GM19239 (cell line): ENCODE measurements at regions not wholly inside any gene's neighbourhood (a gene's known extent, or its start where the extent isn't known, plus 50 kb on each side); places are given as distances from the start of the nearest gene placed in this dataset.

Experiments
- DNase-seq: peaks from one replicate; pipeline ENCODE4 v3.0.0; 2011; ENCODE audit warnings: low spot score; ENCODE audit not compliant: insufficient read length
- FAIRE-seq: peaks from 2 replicates; lab custom pipeline; 2011; peaks lifted over from hg19 to GRCh38; lab: Jason Lieb, UNC

DNA sequence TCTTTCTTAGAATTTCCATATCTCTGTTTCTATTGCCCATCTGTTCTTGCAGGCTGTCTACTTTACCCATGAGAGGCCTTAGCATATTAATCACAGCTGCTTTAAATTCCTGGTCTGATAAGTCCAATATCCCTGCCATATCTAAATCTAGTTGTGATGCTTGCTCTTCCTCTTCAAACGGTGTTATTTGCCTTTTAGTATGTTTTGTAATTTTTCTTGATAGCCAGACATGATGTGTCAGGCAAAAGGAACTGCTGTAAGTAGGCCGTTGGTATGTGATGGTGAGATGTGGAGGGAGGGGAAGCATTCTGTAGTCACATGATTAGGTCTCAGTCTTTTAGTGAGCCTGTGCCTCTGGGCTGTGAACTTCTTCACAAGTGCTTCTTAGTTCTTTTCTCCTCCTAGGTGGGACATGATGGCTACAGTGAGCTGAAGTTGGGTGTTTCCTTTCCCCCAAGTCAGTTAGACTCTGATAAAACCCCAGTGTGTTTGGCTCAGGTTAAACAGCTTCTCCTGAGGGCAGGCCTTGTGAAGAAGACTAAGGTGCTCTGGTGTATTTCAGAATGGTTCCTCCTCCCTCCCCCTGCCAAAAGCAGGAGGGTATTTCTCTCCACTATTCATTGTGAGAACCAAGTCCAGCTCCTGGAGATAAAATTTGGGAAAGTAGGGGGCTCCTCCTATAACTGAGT is 195.9 kb upstream of the PARP11 start:
- FAIRE-seq (peak; percentile 14), DNase-seq (no peak)

DNA sequence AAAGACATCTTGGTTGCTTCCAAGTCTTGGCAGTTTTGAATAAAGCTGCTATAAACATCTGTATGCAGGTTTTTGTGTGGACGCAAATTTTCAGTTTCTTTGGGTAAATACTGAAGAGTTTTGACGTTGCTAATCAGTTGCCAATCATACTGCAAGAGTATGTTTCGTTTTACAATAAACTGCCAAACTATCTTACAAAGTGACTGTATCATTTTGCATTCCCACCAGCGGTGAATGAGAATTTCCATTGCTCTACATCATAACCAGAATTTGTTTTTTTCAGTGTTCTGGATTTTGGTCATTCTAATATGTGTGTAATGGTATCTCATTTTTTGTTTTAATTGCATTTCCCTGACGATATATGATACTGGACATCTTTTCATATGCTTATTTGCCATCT is 190.8 kb upstream of the PARP11 start:
- no peak for FAIRE-seq
- DNase-seq = no peak

DNA sequence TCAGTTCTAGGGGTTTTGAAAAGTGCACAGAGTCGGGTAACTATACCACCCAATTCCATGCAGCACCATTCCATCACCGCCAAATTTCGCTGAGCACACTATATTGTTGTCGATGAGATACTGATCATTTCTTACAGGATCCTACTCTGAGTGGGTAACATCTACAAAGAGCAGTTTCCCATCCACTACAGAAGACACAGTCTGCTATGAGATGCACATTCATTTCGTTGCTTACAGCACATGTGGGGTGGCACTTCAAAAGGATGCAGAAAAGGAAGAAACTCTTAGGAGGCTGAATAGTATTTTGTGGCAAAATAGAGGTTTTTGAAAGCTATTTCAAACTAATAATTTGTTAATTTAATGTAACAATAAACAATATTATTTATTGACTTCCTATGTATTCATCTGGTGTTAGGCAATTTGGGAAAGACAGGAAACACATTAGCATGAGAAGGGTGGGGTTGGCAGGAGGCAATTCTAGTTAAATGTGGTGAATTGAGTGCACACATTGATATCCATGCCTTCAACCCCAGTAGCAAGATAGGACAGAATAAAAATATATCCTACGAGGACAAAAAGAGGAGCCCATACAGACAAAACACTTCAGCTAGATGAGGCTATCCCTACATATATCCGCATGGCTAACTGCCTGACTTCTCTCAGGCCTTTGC is 186.8 kb upstream of the PARP11 start:
- DNase-seq = no peak
- no peak for FAIRE-seq

DNA sequence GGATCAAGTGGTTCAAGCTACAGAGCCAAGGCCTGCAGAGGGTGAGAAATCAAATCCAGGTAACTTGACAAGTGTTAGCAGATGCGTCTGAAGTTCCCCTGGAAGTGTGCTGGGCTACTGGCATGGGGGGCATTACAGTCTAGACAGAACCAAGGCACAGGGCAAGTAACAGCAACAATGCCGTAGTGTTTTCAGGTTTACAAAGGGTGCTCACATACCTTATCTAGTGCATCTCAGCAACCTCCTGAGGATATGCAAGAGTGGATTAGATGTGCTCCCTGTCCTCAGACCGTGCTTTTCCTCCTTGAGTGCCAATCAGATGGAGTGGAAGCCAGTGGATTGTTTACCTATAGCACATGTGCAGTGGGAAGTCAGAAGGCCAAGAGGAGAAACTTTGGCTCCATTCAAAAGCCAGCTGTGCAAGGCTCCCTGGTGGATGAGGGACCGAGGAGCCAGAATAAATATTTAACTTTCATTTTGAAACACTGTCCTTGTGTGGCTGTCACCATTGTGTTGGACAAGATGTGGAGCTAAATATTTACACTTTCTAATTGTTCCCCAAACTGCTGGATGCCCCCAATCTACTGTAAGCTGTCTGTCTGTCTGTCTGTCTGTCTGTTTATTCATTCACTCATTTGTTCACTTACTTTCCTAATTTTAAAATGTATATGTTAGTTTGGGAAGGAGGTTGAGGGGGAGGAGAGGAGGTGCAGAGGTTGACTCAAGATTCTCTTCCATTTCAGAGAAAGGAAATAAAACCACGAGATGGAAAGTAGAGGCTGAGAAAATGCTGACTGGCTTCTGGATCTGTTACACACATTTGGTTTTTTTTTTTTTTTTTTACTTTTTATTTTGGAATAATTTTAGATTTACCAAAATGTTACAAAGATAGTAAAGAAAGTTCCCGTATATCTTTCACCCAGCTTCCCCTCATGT is 184.0 kb upstream of the PARP11 start:
- DNase-seq (no peak), FAIRE-seq (no peak)

DNA sequence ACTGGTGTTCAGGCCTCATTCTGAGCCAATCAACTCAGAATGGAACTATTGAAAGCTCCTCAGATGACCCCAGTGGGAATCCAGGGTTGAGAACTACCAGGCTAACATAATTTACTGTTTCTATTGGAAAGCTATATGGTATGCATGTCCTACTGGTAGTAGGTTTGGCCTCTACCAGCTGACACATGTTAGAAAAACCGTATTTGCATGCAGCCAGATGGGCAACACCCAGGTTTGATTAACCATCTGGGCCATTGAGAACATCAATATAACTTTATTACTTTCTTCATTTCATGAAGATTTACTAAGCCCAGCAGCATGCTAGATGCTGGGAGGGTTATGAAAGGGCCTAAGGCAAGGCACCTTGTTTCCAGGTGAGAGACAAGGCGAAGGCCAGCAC is 181.4 kb upstream of the PARP11 start:
- DNase-seq (no peak), FAIRE-seq (no peak)

DNA sequence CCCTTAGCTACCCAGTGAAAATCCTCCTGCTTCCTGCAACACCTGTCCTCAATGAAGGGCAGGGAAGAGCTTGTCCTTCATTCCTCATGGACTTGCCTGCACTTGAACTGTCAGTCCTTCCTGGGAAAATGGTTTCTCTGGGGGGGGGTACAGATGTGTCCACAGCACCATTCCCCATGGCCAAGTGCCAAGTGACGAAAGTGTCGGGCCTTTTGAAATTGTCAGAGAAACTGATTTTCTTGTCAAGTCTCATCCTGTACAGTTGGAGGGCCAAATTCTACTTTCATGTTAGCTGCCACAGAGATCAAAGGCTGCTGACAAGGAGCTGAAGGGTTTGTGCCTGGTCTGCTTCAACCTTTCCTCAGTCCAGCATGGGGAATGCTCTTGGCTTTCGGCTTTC is 179.5 kb upstream of the PARP11 start:
- DNase-seq (no peak), FAIRE-seq (no peak)

DNA sequence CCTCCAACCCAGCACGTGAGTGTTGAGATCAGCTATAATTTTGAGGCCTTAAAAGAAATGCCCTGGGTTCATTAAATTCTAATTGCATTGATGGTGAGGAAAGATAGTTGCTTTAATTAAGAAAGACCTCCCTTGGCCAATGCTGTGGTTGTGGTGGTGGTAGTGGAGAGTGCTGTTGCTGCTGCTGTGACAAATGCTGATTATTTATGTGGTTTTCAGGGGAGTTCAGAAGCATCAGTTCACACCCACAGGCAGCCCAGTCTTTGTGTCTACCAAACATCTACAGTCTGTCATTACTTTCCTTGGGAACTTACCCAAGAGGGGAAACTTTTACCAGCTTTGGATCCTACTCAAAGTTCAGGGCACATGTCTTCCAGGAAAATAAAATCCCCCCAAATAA is 178.4 kb upstream of the PARP11 start:
- no peak for FAIRE-seq
- no peak for DNase-seq

DNA sequence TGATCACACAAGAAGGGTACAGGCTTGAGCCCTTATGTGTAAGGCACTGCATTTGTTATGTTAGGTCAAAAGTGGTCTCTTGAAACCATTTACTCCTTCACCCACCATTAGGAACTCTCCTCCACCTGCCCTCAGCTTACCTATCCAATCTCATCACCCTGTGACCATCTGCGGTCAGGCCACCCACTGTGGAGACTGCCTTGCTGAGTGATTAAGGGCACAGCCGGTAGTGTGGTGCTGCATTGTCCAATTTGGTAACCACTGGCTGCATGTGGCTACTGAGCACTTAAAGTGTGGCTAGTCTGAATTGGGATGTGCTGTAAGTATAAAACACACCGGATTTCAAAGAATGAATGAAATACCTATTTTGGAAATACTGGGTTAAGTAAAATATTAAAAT is 177.1 kb upstream of the PARP11 start:
- DNase-seq = no peak
- FAIRE-seq = no peak

DNA sequence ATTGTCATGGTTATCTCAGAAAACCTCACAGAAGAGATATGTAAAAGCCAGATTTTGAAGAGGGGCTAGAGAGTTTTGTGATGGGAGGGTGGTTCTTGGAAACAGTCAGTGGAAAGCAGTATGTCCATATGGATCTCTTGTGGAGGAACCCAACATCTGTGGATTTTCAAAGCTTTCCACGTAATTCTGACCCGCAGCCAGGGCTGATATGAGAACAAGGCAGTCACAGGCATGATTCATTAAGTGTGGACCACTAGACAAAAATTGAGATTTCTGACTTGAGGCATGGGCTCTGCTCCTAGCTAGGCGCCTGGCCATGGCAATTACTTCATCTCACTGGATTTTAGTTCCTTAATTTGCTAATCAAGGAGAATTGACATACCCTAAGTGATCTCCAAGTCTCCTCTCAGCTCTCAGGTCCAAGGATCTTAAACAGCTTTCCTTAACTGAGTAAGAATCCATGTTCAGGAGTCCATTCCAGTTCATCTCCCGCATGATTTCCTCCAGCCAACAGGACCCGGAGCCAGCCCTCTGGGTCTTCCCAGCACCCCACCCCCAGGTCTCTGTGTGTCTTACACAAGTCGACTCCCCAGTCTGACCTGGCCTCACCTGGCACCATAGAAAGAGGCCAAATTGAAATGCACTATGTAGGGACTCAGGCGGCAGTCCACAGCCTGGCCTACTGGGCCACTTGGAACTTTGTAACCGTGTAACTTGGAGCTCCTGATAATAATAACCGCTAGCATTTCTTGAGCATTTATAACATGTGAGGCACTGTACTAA is 176.3 kb upstream of the PARP11 start:
- FAIRE-seq = no peak
- DNase-seq = no peak

DNA sequence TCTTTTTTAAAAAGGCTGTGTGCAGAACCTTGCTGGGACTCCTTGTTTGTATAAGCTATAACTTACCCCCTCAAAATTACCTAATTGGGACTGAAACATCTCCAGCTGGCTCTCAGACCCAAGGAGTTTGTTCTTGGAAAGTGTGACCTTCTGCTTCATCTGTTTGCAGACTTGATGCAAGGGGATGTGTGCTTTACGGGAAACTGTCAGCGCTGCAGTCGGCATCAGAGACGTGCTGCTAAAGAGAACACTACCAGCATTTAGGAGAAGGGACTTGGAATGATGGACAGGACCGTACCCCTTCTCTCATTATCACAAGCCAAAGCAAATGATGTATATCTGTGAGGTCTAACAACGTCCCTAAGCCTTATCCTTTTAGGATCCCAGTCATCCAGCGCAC is 174.2 kb upstream of the PARP11 start:
- DNase-seq (no peak), FAIRE-seq (no peak)

DNA sequence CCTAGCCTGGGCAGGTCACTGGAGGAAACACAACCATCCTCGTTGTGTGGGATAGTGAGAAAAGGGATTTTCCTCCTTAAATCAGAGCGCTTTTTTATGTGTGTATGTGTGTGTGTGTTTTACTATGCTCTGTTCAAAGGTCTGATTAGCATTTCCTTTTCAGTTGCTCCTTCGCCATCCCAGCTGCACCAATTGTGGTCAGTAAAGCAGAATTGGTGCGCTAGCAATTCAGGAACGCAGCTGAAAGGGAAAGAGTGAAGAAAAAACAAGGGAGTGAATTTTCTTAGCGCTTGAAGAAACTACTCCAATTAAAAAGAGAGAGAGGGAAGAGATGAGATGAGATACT is 173.3 kb upstream of the PARP11 start:
- DNase-seq (no peak), FAIRE-seq (no peak)

DNA sequence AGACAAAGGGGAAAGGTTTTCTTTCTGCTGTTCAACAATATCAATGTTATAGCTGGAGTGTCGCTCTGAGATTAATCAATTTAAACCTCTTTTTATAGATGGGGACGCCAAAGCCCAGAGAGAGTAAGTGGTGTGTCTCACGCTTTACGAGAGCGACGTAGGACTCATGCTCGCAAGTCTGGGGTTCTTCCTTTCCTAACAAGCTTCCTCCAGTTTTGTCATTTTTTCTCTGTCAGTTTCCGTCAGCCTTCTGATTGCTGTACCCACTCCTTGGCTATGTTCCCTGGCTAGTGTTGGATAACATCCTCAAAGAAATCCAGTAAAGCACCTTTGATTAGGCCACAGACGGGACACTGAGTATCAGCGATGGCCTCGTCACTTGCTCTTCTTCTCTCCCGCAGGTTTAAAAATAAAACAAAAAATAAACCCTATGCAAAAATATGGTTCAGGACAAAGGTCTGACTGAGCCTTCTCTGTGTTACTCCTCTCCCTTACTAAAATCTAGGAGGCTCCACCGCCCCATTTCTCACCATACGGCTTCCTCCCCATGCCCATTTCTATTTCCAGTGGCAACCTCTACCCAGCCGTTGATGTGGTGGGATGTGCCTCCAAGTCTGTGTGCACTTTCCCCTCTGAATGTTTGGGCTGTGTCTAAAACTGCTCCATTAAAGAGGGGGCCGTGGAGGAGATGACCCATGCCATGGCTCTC is 172.7 kb upstream of the PARP11 start:
- no peak for DNase-seq
- FAIRE-seq = no peak

DNA sequence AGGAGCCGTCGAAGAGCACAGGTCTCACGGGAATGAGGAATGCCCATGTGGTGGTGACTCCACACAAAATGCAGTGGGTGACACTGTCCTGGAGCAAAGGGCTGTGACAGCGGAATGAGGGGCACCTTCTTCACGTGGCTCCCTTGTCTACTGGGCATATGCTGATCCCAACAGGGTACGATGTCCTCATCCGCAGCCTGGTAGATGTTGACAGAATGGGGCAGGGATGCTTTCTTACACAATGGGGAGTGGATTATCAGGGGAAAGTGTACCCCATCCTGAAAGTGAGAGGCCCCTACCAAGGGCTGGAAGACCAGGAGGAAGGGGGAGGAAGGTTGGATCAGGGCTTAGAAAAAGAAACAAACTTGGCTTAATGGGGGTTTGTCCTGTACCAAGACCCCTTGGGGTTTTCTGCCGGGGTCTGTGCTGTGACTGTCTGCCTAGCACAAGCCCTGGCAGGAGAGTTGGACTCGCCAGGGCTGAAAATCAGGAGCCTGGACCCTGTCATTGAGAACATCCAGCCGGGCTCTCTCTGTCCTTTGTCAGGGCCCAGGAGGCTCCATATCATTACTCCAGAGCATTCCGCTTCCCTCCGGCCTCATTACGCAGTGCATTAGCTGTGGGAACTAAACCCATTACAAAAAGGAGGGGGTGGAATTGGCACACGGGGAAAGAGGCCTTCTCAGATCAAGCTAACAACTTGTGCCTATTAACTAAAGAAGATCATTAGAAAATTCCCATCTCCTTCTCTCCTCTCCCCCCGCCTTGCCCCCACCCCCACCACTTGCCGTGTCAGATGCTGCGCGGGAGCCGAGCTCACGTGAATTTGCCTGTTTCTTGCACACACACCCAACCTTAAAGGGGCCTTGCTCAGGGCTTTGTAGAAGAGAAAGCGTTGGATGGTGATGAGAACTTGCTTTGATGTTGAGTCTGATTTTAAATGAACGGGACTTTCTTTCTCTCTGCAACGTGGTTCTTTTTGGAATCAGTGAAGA is 171.8 kb upstream of the PARP11 start:
- FAIRE-seq = no peak
- no peak for DNase-seq

DNA sequence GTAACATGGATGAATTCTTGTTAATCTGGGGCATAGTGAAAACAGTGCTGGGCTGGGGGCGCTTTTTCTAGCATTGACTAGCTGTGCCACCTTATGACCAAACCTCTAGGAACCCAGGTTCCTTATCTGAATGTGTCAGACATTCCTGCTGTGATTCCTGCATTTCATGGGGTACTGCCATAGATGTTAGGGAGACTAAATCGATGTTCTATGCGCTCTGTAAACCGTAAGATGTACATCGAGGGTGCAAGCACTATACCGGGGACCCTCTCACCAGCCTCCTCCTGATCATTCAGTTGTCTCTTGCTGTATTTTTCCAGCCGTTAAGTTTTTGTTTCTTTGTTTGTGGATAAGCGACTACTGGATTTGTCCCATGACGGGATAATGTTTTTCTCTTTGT is 170.9 kb upstream of the PARP11 start:
- FAIRE-seq = no peak
- no peak for DNase-seq

DNA sequence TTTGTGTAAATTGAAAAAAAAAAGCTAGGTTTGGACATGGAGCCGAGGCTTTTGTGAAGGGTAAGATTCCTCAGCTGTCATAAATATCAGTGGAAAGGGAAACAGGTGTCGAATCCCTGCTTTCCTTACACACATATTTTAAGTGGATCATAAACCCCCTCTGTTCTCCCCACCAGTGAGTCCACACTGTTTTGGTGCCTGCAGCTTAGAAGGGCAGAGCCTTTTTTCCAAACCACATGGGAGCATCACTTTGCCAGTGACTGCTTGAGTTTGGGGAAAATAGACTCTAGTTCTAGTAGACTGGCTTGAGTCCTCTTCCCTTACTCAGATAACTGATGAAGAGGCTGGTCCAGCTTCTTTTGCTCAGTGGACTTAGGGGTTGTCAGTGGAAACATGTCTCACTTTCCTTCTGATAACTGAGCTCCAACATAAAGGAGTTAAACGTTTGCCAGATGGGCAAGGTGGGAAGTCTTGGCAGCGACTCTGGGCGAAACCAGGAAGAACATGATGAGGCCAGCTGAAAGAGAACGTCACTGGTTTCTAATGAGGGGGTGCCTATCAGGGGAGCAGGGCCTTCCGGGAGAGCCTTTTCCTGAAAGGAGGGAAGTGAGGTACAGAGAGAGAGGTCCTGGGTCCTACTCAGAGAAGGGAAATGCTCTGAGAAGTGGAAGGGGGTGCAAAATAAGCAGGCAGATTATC is 168.1 kb upstream of the PARP11 start:
- FAIRE-seq = no peak
- DNase-seq = no peak

DNA sequence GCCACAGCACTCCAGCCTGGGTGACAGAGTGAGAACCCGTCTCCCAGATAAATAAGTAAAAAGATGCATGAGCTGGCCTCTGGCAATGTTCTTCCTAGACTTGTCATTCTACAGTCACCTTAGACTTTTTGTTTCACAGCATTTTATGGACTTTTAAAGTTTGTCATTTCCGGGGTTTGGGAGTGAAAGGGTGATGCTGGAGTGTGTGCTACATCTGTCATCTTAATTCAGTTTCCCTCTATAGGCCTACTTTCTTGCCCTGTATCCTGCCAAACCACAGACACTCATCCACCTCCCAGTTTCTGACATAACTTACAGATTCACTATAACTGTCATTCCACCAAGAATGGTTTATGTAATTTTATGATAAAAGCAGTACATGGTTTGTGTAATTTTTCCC is 166.7 kb upstream of the PARP11 start:
- FAIRE-seq (no peak), DNase-seq (no peak)

DNA sequence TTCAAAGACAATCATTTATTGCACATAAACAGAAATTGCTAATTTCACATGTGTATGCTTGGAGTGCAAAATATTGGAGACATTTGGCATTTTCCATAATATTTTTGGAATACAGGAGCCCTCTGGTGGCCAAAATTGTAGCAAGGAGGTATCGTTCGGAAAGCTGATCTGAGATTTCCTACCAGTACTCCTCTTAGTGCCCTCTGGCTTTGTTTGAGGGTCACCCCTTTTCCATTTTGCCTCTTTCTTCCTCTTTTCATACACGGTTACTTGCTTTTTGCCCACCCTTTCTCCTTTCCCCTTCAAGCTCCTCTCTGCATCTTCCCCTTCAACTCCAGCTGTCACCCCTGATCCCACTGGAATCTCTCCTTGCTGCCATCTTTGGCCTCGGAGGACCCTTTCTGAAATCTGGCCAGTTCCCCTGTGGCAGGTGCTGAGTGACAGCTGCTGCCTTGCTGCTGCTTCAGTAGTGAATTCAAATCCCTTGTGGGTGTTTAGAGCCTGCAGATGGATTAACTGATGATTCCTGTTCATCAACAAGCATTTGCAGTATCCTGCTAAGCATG is 164.6 kb upstream of the PARP11 start:
- FAIRE-seq (no peak), DNase-seq (no peak)
